GM21723 (cell line): ENCODE measurements at regions not wholly inside any gene's neighbourhood (a gene's known extent, or its start where the extent isn't known, plus 50 kb on each side); places are given as distances from the start of the nearest gene placed in this dataset.
A peak's percentile ranks its signal among the peaks of the same experiment; 100 is the strongest.

Source experiments
- ATAC-seq: cut with Tn5 transposase; IDR thresholded peaks from one replicate; pipeline ENCODE4 v1.9.1; 2021; ENCODE audit warnings: mild to moderate bottlenecking, moderate library complexity; ENCODE audit not compliant: unreplicated experiment

GRCh38 chr4:140281828-140282552, 91.5 kb upstream of the SCOC start:
- no peak for ATAC-seq

DNA sequence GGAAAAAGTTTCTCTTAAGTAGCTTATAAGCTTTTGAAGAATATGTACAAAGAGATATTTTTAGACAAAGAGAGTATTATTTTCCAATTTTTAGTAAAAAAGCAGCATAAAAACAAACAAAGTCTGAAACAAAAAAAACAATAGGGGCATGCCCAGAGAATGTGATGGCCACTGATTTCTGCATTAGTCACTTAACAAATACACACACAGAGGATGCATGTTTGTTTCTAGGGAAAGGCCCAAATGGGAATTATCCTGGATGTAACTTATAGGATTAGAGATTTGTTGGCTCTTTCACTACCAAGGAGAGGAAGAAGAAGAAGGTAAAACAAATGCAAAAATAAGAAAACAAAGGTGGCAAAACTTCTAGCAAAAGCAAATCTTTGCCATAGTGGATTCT, 95.9 kb upstream of the SCOC start:
- no peak for ATAC-seq

DNA sequence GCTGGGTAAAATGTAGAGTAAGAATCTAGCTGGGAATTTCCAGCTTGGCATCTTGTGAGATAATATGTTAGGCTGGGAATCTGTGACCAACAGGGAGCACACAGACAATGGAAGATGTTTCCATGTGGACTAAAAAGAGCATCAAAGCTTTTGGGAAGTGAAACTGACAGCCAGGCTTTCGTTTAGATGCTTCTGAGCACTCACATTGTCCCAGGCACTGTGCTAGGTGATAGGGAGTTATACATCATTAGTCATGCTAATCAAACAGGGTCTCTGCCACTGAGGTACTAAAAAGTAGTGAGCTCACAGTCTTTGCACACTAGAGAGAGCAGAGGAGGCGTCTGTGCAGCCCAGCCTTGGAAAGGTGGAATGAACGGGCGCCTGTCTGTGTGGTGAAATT, 101.9 kb upstream of the SCOC start:
- ATAC-seq, result no peak

GRCh38 chr4:140269369-140269768, 104.1 kb upstream of the SCOC start:
- ATAC-seq, result no peak

- no peak for ATAC-seq
Observed at GRCh38 chr4:140268186-140268841, 105.1 kb upstream of the SCOC start.

DNA sequence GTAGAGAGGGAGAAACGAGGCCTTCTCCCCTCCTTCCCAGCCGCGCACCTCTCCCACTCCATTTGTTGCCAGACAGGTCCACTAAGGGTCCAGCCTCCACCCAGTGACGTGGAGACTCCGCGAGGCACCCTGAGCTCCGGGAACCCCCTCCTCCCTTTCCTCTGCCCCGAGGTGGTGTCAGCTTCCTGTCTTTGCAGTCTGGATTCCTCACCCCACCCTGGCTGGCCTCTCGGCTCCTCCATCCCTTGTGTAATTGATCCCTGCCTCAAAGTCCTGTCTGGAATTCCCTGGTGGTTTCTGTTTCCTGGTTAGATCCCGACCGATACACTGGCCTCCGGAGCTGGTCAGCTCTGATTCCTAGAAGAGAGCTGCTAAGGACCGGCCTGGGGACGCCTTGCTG, 105.9 kb upstream of the SCOC start:
- no peak for ATAC-seq

DNA sequence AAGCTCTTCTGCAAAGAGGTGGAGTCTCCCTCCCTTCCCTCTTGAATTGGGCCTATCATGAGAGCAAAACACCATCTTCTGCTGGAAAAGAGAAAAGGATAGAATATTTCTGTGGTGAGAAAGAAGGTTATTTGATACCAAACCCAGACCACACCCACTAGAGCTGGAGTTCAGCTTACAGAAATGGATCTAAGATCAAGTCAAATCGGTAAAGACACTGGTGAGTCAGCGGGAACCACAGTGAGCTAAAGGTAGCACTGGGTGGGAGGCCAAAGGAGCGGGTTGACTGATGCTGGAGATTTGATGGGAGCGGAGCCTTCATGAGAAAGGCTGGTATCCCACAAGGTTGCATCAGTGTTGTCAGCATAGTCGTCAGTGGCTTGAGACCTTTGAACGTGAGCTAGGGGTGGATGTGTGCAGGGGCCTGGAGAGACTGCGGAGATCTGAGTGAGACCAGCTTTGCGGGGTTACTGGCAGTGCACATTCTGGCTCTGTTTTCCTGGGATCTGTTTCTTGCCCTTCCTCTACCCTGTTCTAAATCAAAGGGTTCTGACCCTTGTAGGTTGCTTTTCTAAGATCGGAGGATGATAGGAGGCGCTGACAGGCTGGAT, 106.4 kb upstream of the SCOC start:
- no peak for ATAC-seq

- ATAC-seq, result no peak
Observed at GRCh38 chr4:140260227-140260626, 106.2 kb upstream of the MAML3 start.

GRCh38 chr4:140258476-140258875, 104.5 kb upstream of the MAML3 start:
- ATAC-seq, result no peak

DNA sequence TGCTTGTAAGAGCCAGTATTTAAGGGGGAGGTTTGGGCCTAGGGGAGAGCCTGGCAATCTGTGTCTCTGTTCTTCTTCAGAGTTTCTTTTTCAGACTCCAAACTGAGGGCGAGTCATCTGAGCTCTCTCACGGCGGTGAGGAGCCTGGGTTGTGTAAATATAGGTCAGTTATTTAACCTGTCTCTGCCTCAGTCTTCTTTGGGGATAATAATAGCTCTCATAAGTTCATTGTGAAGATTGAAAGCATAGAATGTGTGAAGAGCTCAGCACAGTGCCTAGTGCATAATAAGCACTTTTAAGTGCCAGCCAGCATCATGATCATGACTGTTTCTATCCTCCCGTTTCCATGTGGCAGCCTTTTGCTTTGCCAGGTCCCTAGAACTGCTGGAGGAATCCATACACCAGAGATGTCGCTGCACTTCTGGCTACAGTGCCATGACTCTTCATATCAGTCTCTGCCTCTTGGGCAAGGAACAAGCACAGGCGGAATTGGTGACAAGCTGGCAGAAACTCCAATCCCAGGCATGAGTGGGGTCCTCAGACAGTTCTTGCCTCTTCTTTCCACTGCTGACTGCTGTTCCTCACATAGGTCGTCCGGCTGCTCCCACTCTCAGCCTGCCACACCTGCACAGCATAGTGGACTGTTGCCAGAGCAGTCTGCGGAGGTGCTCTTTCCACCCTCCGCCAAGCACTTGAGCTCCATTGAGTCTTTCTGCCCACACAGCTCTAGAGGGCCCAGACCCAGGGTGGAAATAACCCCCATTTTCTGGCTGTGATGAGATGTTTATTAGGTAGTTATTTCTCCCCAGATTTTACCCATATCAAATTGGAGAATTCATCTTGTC, 103.7 kb upstream of the MAML3 start:
- no peak for ATAC-seq

GRCh38 chr4:140256941-140257340, 103.0 kb upstream of the MAML3 start:
- no peak for ATAC-seq

GRCh38 chr4:140256335-140256734, 102.4 kb upstream of the MAML3 start:
- ATAC-seq, result no peak

DNA sequence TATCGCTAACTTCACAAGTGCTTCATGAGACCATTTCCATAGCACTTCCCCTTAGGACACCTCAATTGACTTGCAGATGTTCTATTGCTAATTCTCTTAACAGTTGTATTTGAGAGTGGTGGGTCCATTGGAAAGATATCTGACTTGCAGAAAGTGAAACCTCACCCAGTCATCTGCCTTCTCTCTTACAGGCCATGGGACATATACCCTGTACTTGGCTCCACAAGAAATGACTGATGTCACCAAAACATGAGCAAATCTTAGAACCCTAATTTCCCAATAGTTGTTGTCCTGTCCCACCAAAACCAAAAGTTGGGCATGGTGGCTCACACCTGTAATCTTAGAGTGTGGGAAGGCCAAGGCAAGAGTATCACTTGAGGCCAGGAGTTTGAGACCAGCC, 101.9 kb upstream of the MAML3 start:
- no peak for ATAC-seq

GRCh38 chr4:140255467-140255866, 101.5 kb upstream of the MAML3 start:
- no peak for ATAC-seq

- no peak for ATAC-seq
Observed at GRCh38 chr4:140254651-140255299, 100.8 kb upstream of the MAML3 start.

DNA sequence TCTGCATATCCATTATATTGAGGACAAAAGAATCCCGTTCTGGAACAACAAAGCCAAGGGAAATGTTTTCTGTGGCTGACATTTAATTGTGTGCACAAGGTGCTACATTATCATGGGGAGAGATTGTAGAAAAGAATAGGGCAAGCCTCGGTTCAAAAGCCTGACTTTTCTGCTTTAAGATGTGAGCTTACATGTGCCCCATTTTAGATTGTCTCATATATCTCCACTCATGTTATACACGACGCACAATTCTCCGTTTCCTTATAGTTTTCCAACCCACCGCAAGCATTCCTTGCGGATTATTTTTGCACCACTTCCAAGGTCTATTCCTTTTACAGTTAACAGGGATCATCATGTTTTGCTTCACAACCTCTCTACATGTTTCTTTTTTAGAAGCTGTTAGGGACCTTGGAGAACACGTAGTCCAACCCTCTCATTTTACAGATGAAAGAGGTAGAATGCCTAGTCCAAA, 99.6 kb upstream of the MAML3 start:
- no peak for ATAC-seq

GRCh38 chr4:140252742-140253555, 99.0 kb upstream of the MAML3 start:
- ATAC-seq, result peak; percentile 58

- ATAC-seq, result no peak
Observed at GRCh38 chr4:140252141-140252741, 98.3 kb upstream of the MAML3 start.

DNA sequence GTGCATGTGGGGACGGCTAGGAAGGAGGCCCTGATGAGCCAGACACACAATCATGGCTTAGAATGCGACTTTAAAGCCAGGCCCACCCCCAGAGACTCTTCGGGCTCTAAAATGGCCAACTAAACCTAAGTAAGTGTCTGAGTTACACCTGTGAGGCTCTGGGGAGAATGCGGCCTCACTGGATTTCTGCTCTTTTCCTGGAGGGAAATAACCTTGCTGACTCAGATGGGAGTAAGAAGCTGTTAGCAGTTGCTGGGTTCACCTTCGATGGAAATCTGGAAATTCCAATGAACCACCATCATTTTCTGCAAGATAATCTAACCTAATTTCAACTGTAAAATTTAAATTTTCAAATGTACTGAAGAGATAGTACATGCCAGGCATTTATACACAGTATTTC, 97.6 kb upstream of the MAML3 start:
- no peak for ATAC-seq
